GM18861 (cell line): ENCODE measurements at regions not wholly inside any gene's neighbourhood (a gene's known extent, or its start where the extent isn't known, plus 50 kb on each side); places are given as distances from the start of the nearest gene placed in this dataset.
"Not testable (repeated sequence)": the region's sequence is repeated elsewhere in the genome, so short reads cannot be mapped to it uniquely, and the experiment has no call there.

ENCODE experiments used
- ATAC-seq: cut with Tn5 transposase; IDR thresholded peaks from one replicate; pipeline ENCODE4 v1.9.1; 2021; ENCODE audit not compliant: unreplicated experiment

DNA sequence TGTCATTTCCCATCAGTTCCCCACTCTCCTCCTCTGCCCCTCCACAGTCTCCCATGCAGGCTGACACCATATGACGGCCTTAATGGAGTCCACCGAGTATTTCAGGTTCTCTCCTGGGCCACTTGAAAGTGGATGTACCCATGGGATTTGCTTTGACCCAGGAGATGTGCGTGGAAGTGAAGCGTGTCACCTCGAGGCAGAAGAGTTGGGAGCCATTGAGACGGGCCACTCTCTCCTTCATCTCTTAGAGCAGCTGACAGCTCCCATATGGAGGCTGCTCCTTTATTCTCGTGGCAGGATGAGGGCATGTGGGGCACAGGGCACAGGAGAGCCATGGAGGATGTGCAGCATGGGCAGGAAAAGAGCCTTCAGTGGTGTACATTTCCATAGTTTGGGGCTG, 144.7 kb upstream of the CRYM start:
- ATAC-seq, result not testable (repeated sequence)

DNA sequence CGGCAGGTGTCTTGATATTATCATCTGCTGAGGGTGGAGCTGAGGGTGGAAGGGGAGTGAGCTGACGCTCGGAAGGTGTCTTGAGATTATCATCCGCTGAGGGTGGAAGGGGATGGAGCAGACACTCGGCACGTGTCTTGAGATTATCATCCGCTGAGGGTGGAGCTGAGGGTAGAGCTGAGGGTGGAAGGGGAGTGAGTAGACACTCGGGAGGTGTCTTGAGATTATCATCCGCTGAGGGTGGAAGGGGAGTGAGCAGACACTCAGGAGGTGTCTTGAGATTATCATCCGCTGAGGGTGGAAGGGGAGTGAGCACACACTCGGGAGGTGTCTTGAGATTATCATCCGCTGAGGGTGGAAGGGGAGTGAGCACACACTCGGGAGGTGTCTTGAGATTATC, 126.6 kb upstream of the CRYM start:
- ATAC-seq, result not testable (repeated sequence)

DNA sequence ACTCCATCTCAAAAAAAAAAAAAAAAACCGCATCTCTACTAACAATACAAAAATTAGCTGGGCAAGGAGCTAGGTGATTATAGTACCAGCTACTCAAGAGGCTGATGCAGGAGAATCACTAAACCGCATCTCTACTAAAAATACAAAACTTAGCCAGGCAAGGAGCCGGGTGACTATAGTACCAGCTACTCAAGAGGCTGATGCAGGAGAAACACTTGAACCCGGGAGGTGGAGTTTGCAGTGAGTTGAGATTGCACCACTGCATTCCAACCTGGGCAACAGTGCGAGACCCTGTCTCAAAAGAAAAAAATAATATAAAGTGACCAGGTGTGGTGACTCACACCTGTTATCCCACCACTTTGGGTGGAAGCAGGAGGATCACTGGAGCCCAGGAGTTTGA, 119.8 kb upstream of the CRYM start:
- not testable (repeated sequence) for ATAC-seq

DNA sequence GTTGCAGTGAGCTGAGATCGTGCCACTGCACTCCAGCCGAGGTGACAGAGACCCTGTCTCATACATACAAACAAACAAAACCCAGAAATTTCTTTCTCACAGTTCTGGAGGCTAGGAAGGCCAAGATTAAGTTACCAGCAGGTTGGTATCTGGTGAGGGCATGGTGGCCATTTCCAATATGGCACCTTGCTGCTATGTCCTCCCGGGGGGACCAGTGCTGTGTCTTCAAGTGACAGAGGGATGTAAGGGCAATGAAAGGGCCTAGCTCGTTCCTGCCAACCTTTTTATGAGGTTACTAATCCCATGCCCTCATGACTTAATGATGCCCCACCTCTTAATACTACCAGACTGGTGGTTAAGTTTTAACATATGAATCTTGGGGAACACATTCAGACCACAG, 118.5 kb upstream of the CRYM start:
- ATAC-seq, result not testable (repeated sequence)

DNA sequence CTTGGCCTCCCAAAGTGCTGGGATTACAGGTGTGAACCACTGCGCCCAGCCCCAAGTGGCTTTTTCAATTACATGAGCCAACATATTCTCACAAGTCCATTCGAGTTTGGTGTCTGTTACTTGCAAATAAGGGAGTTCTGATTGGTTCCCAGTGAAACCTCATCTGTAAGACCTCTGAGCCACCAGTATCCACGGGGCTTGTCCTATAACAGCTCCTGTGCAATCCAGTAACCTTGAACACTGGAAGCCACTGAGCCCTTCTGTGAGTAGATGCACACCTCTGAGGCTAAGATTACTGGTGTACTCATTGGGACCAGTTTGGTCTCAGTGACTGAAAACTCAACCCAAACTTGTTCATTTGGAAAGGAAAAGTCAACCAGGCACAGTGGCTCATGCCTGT, 112.5 kb upstream of the CRYM start:
- ATAC-seq, result not testable (repeated sequence)

DNA sequence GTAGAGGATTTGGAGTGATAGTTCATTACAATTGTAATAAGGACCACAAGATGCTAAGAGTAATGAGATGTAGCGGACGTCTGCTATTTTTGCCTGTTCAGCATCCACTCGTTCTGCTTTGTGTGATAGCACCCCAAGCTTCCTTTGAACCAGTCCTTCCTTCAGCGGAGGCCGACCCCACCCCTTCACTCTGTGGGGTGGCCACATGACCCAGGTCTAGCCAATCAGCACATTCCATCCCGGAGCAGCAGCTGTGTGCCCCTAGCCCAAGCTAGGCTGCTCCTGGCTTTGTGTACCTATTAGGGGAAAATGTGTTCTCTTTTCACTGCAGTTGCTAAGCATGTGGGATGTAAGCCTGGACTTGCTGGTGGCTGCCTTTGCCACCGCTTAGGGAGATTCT, 111.8 kb upstream of the CRYM start:
- ATAC-seq, result not testable (repeated sequence)

DNA sequence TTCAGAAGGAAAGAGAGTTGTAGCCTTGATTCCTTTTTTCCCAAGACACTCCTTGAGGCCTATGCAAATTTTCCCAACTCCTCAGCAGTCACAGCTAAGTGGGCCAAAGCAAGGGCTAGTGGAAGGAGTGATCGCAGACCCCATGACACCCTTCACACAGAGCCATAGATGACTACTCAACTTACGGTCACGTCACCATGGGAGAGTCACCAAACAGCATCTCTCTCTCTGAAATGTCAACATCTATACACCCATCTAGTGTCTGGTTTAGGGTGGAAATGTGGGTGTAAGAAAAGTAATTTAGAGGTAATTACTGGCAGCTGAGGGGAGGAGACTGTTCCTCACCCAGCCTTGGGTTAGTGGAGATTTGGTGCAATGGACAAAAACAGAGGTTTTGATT, 109.7 kb upstream of the CRYM start:
- ATAC-seq, result not testable (repeated sequence)

DNA sequence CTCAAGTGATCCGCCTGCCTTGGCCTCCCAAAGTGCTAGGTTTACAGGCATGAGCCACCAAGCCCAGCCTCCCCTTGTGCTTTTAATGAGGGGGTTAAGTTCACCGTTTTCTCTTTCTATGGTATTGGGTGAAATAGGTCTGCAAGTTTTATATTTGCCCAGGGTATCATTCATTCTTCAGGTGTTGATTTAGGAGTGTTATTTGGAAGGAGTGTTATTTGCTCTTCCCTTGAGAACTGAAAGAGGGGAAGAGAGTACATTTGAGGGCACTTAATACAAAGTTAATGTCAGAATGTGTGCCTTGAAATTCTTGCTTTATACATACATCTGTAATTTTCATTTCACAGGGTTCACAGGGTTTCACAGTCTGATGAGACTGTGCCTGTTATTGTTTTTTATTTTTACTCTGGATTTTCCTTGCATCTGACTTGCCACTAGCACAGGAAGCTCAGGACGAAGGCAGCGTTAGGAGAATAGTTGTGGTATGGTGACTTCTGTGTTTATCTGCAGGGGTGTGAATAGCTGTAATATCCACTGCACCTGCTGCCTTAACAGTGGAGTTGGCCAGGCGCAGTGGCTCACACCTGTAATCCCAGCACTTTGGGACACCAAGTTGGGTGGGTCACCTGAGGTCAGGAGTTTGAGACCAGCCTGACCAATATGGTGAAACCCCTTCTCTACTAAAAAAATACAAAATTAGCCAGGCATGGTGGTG, 108.3 kb upstream of the CRYM start:
- ATAC-seq, result not testable (repeated sequence)

DNA sequence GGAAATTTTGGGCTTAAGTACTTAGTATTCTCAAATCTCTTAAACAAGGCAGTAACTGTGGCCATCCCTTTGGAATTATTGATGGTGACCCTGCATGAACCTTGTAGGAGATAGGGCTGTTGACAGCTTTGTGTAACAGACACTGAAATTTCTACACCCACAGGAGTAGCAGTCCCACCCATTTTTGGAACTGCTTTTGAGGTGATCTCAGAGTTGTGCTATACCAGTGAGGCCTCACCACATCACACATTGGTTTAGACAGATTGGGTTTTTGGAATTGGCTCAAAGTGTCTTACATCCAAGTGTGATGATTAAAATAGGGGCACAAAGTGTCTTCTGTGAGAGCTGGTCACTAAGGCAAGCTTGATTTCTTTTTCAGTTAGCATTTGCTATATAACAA, 105.6 kb upstream of the CRYM start:
- not testable (repeated sequence) for ATAC-seq

DNA sequence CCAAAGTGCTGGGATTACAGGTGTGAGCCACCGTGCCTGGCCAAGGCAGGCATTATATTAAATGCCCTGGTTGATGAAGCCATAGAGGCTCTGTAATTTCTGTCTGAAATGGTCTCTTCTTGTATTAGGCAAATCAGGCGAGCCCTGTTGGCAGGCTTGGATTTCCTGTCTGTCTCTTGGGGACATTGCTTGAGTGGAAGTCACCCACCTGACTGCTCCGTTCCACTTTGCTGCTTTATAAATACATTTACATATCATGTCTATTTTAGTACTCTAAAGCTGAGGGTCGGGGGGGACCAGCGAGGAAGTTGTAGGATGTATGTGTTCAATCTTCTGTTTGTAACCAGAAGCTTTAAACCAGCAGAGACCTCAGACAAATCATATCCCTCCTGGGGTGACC, 101.6 kb upstream of the CRYM start:
- peak; percentile 64 for ATAC-seq

DNA sequence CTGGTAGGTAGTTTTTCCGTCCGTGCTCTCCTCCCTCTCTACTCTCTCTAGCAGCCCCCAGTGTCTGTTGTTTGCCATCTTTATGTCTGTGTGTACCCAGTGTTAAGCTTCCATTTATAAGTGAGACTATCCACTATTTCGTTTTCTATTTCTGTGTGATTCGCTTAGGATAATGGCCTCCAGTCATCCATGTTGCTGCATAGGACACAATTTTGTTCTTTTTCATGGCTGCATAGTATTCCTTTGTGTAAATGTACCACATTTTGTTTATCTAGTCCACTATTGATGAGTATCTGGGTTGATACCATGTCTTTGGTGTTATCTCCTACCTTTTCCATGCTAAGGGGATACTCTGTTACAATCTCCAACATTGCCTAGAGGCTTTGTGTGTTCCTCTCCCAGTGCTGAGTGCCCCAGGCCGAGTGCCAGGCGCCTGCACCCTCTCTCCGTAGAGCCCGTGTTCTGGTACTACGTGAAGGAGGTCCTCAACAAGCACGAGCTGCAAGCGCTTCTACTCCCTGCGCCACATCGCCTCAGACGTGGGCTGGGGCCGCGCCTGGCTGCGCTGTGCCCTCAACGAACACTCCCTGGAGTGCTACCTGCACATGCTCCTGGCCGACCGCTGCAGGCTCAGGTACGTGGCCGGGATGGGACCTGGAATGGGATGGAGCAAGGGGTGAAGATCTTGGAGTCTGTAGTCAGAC, 98.3 kb upstream of the CRYM start:
- ATAC-seq, result not testable (repeated sequence)

DNA sequence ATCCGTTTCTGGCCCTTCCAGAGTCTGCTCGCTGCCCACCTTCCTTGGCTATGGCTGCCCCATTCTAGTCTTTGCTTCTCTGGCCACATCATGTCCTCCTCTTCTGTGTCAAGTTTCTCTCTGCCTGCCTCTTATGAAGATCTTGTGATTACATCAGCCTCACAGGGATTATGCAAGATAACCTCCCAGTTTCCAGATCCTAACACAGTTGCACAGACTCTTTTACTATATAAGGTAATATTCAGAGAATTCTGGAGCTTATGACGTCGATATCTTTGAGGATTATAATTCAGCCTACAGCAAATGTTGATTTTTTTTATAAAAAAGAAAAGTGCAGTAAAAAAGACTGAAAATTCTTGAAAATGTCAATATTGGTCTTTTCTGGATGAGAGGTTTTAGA, 97.2 kb upstream of the CRYM start:
- ATAC-seq, result not testable (repeated sequence)

DNA sequence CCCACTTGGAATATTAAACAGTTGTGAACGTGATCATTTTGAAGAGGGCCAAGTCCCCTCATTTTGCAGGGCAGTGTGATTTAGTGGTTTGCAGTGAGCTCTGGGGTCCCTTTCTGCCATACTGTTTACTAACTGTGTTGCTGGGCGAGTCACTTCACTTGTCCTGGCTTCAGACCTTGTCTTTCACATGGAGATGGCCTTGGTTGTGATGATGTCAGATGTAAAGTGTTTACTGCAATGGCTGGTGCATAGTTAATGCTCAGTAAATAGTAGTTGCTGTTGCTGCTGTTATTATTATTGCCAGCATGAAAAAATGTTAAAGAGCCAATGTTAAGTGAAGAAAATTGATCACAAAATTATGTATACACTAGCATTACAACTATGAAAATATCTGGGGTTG, 95.4 kb upstream of the CRYM start:
- not testable (repeated sequence) for ATAC-seq

DNA sequence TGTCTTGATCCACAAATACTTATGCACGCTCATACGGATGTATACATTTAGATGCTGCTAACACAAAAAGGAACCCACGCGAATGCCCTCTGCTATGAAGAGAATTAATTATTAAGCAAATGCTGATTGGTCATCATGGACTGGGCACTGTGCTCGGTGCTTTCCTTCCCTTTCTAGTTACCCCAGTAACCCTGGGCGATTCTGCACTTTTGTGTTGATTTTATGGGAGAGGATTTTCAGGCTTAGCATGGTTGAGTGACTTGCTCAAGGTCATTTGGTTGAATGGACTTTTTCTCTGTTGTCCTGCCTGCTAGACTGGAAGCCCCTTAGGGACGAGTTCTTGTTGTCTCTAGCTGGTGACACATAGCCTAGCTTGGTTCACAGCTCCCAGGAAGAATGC, 94.8 kb upstream of the CRYM start:
- ATAC-seq, result not testable (repeated sequence)

DNA sequence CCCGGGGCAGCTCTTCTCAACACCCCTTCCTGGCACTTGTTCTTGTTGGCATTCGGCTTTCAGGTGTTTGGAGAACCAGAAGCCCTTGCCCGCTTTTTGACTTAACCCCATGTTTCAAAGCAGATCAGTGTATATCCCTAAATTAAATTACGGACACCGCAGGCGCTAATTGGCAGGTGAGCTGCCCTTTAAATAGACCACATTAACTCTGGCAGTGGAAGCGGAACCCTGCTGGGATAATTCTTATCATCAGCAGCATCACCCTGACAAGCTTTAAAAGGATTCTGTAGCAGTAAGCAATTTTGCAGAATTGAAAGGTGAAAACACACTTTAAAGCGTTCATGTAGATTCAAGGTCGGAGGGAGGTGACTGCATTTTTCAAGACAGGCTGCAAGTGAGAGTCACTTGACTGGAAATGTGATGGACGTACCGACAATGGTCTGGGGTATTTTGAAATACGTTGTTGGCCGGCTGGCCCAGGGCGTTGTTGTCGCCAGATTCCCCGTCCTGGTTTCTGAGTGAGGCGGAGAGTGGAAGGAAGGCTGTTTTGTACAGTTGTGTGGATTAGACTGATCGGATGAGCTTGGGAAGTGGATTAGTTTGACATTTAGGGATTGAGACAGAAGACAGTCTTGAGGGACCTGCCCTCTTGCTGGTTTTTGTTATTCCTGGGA, 94.2 kb upstream of the CRYM start:
- not testable (repeated sequence) for ATAC-seq

DNA sequence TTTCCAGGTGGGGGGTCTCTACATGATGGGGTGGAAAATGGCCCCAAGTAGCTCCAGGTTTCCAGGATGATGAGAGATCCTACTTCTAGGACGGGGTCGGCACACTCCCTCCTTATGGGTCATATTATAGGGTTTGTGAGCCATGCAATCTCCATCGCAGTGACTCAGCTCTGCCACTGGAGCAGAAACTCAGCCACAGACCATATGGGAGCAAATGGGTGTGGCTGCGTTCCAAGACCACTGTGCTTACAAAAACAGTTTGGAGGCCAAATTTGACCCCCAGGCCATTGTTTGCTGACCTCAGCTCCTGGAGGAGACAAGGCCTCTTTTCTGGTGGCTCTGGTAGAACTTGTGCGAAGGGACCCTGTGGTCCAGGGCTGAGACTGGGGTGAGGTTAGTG, 92.7 kb upstream of the CRYM start:
- not testable (repeated sequence) for ATAC-seq

DNA sequence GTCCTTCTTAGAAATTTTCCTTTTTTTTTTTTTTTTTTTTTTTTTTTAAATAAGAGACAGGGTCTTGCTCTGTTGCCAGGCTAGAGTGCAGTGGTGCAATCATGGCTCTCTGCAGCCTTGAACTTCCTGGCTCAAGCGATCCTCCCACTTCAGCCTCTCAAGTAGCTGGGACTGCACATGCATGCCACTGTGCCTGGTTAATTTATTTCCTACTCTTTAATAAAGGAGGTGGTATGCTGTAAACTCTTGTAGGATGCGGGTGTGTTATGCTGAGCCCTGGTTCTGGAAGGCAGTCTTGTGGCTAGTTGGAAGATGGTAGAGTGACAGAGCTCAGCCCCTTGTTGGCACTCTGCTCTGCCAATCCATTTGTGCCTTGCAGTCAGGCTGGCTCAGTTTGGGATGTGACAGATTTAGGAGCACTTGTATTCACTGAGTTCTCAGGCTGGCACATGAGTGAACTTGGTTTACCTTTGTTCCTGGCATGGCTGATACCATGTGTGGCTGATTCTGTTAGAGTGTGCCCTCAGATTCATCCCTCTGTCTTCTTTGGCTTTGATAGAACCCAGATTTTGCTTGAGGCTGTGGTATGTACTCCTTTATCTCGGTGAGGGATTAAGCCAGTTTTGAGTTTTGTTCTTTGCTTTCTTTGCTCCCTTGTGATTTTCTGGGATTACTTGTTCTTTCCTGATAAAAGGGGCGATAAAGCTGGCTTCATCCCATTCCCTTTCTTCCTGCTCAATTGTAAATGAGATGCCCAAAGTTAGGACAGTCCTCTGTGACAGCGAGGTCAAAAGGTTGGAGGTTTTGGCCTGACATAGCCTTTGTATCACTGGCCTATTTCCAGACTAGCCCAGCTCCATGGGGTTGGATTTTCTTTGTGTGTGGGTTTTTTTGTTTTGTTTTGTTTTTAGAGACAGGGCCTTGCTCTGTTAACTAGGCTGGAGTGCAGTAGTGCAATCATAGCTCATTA, 91.2 kb upstream of the CRYM start:
- ATAC-seq, result not testable (repeated sequence)

DNA sequence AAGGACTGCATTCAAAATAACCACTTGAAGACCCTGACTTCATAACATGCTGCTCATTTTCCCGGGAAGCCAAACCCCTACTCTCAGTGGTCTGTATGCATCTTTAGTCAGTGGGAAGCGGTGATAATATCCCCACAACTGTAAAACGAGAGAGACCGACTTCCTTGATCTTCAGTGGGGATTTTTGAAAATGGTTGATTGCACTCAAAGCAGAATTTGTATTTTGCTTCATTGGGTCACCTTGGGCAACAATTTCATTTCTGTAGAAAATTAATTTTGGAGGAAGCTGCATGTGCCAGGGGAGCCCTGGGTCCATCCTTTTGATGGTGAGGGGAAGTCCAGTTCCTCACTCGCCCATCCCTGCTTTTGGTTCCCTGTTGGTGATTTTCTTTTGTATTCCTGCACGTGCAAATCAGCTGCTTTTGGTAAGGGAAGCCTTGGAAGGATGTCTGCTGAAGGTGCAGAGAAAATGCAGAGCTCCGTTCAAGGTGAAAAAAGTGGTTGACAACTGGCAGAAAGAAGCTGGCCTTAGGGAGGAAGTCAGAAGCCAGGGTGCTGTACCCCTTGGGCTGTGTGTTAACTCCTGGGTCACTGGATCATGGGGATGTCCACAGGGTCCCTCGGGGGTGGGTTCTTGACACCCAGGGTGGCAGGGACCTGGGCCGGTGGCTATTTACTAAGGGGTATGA, 89.8 kb upstream of the CRYM start:
- ATAC-seq, result not testable (repeated sequence)

DNA sequence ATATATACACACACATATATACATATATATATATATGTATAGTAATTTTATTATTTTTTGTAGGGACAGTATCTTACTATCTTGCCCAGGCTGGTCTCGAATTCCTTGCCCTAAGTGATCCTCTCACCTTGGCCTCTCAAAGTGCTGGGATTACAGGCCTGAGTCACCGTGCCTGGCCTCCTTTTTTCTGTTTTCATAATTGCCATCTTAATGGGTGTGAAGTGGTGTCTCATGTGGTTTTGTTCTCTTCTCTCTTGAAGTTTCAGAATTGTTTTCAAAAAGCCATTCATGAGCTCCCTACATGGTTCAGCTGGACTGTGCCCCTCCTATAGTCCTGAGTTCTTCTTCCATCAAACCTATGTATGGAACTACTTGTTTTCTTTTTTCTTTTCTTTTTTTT, 88.9 kb upstream of the CRYM start:
- ATAC-seq, result peak; percentile 33

DNA sequence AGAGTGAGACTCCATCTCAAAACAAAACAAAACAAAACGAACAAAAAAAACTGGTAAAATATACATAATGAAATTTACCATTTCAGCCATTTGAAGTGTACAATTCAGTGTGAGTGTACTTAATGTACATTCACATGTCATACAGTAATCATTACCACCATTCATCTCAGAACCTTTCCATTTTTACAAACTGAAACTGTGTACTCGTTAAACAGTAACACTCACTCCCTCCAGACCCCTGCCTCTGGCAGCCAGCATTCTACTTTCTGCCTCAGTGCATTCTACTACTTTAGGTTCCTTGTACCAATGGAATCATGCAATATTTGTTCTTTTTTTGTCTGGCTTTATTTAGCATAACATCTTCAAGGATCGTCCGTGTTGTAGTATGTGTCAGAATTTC, 87.5 kb upstream of the CRYM start:
- peak; percentile 44 for ATAC-seq
